GM19397 (cell line): ENCODE measurements at regions not wholly inside any gene's neighbourhood (a gene's known extent, or its start where the extent isn't known, plus 50 kb on each side); places are given as distances from the start of the nearest gene placed in this dataset.

Experiments used
- ATAC-seq: cut with Tn5 transposase; IDR thresholded peaks from one replicate; pipeline ENCODE4 v1.9.1; 2021; ENCODE audit warnings: mild to moderate bottlenecking, moderate library complexity; ENCODE audit not compliant: unreplicated experiment

- no peak for ATAC-seq
Measured at GRCh38 chr4:148497258-148497657, 55.0 kb upstream of the NR3C2 start.

GRCh38 chr4:148495463-148495862 is 53.2 kb upstream of the NR3C2 start:
- no peak for ATAC-seq
